GM23338 (cell line): ENCODE measurements at regions not wholly inside any gene's neighbourhood (a gene's known extent, or its start where the extent isn't known, plus 50 kb on each side); places are given as distances from the start of the nearest gene placed in this dataset.

Experiments
- ATAC-seq: fragments of 200-7000 bp; cut with Tn5 transposase; 3 replicates; pipeline ENCODE4 v1.9.1; 2020
- DNase-seq: peaks from one replicate; pipeline ENCODE4 v3.0.0-alpha.2; 2015; ENCODE audit warnings: low spot score
- H2AFZ ChIP-seq: fragments of 200-600 bp; sonication (generic); 2 replicates; pipeline ENCODE4 v1.8.0; 2016; ENCODE audit warnings: antibody characterized with exemption, mild to moderate bottlenecking, moderate library complexity
- H3F3A ChIP-seq: fragments of 200-600 bp; sonication (generic); replicated peaks from 2 replicates; pipeline ENCODE4 v1.8.0; 2017; ENCODE audit warnings: antibody characterized with exemption, mixed run types, low read depth
- H3K27ac ChIP-seq: fragments of 200-600 bp; sonication (generic); 2 replicates; pipeline ENCODE4 v1.6.1; 2016; ENCODE audit warnings: low read depth
- H3K27me3 ChIP-seq: fragments of 200-600 bp; sonication (generic); 2 replicates; pipeline ENCODE4 v1.8.0; 2016; ENCODE audit warnings: mild to moderate bottlenecking, mixed run types, moderate library complexity; ENCODE audit not compliant: insufficient read depth
- H3K36me3 ChIP-seq: fragments of 200-600 bp; sonication (generic); 2 replicates; pipeline ENCODE4 v1.8.0; 2016; ENCODE audit warnings: mild to moderate bottlenecking; ENCODE audit not compliant: insufficient read depth
- H3K4me1 ChIP-seq: fragments of 200-600 bp; sonication (generic); 2 replicates; pipeline ENCODE4 v1.8.0; 2016; ENCODE audit warnings: mild to moderate bottlenecking, moderate library complexity; ENCODE audit not compliant: insufficient read depth
- H3K4me2 ChIP-seq: fragments of 200-600 bp; sonication (generic); 2 replicates; pipeline ENCODE4 v1.7.1; 2017; ENCODE audit warnings: mixed run types
- H3K4me3 ChIP-seq: fragments of 200-600 bp; sonication (generic); 2 replicates; pipeline ENCODE4 v1.6.1; 2016; ENCODE audit warnings: mixed run types
- H3K79me2 ChIP-seq: fragments of 200-600 bp; sonication (generic); replicated peaks from 2 replicates; pipeline ENCODE4 v1.8.0; 2017; ENCODE audit warnings: mild to moderate bottlenecking; ENCODE audit not compliant: insufficient read depth
- H3K9me2 ChIP-seq: fragments of 200-600 bp; sonication (generic); 2 replicates; pipeline ENCODE4 v1.8.0; 2017; ENCODE audit not compliant: insufficient read depth
- H4K20me1 ChIP-seq: fragments of 200-600 bp; sonication (generic); replicated peaks from 2 replicates; pipeline ENCODE4 v1.8.0; 2017; ENCODE audit warnings: mild to moderate bottlenecking; ENCODE audit not compliant: insufficient read depth
- H3K27ac Mint-ChIP-seq: 2 replicates; pipeline ENCODE4 v1.8.0; 2020; ENCODE audit warnings: inconsistent platforms, mild to moderate bottlenecking, moderate library complexity, mixed read lengths
- H3K27me3 Mint-ChIP-seq: 3 replicates; pipeline ENCODE4 v1.8.0; 2022; ENCODE audit warnings: low read depth, mild to moderate bottlenecking, moderate library complexity, mixed read lengths, inconsistent platforms; ENCODE audit not compliant: insufficient read depth, poor library complexity
- H3K36me3 Mint-ChIP-seq: 3 replicates; pipeline ENCODE4 v1.8.0; 2021; ENCODE audit warnings: low read depth, mild to moderate bottlenecking, inconsistent platforms, moderate library complexity, mixed read lengths
- H3K4me1 Mint-ChIP-seq: 3 replicates; pipeline ENCODE4 v1.8.0; 2020; ENCODE audit warnings: mild to moderate bottlenecking, inconsistent platforms, mixed read lengths
- H3K4me3 Mint-ChIP-seq: 3 replicates; pipeline ENCODE4 v1.8.0; 2021; ENCODE audit warnings: moderate library complexity, mild to moderate bottlenecking, inconsistent platforms, mixed read lengths
- H3K9me3 Mint-ChIP-seq: 3 replicates; pipeline ENCODE4 v1.8.0; 2020; ENCODE audit warnings: moderate library complexity, mild to moderate bottlenecking, inconsistent platforms, mixed read lengths
- EZH2 ChIP-seq: fragments of 200-600 bp; sonication (generic); IDR thresholded peaks from one replicate; pipeline ENCODE4 v1.8.0; 2017; ENCODE audit warnings: antibody characterized with exemption, mild to moderate bottlenecking, low read depth; ENCODE audit not compliant: unreplicated experiment
- POLR2AphosphoS5 ChIP-seq: IDR thresholded peaks from 2 replicates; pipeline ENCODE4 v1.6.1; 2016; ENCODE audit warnings: antibody characterized with exemption, low read depth
- STAT1 ChIP-seq: IDR thresholded peaks from one replicate; pipeline ENCODE4 v1.6.1; 2016; ENCODE audit warnings: antibody characterized with exemption; ENCODE audit not compliant: unreplicated experiment
- ZNF331 ChIP-seq: fragments of 250-450 bp; sonication (Bioruptor Pico); IDR thresholded peaks from 2 replicates; pipeline ENCODE4 v1.5.0; 2020; ENCODE audit warnings: low read depth, mild to moderate bottlenecking, moderate library complexity
- TF ChIP-seq, protein P1 (sequence below): fragments of 250-450 bp; sonication (Bioruptor Pico); IDR thresholded peaks from 2 replicates; pipeline ENCODE4 v1.5.0; 2020; ENCODE audit warnings: mild to moderate bottlenecking, moderate library complexity
- TF ChIP-seq, protein P2 (sequence below), 2 experiments: fragments of 200-600 bp in 1 of 2; sonication (generic) in 1 of 2; conservative IDR thresholded peaks; 2 replicates each; pipeline versions ENCODE4 v1.5.1 to v1.6.1; 2016 to 2017; ENCODE audit warnings: antibody characterized with exemption in 2 of 2, low read depth in 2 of 2, mild to moderate bottlenecking in 2 of 2, moderate library complexity in 1 of 2

DNA sequence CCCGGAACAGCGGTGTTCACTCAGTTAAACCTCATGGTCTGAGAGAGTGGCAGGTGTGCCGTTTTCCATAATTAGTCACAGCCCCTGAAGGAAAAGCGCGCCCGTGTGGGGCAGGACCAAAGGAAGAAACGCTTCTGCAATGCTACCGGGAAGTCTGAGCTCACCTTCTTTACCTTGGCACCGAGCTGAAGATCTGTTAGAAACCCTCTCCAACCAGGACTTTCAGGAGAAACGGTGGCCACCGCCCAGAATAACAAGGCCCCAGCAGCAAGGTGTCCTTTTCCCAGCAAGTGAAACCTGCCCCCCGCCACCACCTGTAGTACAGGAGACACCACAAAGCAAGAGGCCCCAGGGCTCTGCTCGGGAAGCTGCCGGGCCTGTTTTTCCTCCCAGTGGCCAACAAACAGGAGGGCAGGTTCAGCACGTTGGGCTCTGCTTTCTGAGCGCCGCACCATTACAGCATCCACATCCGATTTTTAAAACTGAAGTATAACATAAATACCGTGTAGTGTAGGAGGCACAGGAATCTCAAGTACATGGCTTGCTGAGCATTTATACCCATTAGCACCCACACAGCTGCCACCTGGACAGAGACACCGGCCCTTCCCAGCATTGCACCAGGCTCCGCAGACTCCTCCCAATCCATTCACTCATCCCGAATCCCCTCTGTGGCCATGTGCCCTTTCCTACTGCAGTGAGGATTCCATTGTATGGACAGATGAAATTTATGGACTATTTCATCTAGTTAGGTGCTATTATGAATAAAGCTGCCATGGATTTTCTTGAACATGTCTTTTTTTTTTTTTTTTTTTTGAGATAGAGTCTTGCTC is 121.8 kb upstream of the RIOK3 start (continued):
- TF ChIP-seq, protein P1, sequence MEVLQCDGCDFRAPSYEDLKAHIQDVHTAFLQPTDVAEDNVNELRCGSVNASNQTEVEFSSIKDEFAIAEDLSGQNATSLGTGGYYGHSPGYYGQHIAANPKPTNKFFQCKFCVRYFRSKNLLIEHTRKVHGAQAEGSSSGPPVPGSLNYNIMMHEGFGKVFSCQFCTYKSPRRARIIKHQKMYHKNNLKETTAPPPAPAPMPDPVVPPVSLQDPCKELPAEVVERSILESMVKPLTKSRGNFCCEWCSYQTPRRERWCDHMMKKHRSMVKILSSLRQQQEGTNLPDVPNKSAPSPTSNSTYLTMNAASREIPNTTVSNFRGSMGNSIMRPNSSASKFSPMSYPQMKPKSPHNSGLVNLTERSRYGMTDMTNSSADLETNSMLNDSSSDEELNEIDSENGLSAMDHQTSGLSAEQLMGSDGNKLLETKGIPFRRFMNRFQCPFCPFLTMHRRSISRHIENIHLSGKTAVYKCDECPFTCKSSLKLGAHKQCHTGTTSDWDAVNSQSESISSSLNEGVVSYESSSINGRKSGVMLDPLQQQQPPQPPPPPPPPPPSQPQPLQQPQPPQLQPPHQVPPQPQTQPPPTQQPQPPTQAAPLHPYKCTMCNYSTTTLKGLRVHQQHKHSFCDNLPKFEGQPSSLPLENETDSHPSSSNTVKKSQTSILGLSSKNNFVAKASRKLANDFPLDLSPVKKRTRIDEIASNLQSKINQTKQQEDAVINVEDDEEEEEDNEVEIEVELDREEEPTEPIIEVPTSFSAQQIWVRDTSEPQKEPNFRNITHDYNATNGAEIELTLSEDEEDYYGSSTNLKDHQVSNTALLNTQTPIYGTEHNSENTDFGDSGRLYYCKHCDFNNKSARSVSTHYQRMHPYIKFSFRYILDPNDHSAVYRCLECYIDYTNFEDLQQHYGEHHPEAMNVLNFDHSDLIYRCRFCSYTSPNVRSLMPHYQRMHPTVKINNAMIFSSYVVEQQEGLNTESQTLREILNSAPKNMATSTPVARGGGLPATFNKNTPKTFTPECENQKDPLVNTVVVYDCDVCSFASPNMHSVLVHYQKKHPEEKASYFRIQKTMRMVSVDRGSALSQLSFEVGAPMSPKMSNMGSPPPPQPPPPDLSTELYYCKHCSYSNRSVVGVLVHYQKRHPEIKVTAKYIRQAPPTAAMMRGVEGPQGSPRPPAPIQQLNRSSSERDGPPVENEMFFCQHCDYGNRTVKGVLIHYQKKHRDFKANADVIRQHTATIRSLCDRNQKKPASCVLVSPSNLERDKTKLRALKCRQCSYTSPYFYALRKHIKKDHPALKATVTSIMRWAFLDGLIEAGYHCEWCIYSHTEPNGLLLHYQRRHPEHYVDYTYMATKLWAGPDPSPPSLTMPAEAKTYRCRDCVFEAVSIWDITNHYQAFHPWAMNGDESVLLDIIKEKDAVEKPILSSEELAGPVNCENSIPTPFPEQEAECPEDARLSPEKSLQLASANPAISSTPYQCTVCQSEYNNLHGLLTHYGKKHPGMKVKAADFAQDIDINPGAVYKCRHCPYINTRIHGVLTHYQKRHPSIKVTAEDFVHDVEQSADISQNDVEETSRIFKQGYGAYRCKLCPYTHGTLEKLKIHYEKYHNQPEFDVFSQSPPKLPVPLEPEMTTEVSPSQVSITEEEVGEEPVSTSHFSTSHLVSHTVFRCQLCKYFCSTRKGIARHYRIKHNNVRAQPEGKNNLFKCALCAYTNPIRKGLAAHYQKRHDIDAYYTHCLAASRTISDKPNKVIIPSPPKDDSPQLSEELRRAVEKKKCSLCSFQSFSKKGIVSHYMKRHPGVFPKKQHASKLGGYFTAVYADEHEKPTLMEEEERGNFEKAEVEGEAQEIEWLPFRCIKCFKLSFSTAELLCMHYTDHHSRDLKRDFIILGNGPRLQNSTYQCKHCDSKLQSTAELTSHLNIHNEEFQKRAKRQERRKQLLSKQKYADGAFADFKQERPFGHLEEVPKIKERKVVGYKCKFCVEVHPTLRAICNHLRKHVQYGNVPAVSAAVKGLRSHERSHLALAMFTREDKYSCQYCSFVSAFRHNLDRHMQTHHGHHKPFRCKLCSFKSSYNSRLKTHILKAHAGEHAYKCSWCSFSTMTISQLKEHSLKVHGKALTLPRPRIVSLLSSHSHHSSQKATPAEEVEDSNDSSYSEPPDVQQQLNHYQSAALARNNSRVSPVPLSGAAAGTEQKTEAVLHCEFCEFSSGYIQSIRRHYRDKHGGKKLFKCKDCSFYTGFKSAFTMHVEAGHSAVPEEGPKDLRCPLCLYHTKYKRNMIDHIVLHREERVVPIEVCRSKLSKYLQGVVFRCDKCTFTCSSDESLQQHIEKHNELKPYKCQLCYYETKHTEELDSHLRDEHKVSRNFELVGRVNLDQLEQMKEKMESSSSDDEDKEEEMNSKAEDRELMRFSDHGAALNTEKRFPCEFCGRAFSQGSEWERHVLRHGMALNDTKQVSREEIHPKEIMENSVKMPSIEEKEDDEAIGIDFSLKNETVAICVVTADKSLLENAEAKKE (CRISPR knock-in tag): no peak
- TF ChIP-seq, protein P2, sequence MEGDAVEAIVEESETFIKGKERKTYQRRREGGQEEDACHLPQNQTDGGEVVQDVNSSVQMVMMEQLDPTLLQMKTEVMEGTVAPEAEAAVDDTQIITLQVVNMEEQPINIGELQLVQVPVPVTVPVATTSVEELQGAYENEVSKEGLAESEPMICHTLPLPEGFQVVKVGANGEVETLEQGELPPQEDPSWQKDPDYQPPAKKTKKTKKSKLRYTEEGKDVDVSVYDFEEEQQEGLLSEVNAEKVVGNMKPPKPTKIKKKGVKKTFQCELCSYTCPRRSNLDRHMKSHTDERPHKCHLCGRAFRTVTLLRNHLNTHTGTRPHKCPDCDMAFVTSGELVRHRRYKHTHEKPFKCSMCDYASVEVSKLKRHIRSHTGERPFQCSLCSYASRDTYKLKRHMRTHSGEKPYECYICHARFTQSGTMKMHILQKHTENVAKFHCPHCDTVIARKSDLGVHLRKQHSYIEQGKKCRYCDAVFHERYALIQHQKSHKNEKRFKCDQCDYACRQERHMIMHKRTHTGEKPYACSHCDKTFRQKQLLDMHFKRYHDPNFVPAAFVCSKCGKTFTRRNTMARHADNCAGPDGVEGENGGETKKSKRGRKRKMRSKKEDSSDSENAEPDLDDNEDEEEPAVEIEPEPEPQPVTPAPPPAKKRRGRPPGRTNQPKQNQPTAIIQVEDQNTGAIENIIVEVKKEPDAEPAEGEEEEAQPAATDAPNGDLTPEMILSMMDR (conservative IDR thresholded peaks at IDR 0.05; ENCODE audit: low read depth in 2 of 2): no peak

DNA sequence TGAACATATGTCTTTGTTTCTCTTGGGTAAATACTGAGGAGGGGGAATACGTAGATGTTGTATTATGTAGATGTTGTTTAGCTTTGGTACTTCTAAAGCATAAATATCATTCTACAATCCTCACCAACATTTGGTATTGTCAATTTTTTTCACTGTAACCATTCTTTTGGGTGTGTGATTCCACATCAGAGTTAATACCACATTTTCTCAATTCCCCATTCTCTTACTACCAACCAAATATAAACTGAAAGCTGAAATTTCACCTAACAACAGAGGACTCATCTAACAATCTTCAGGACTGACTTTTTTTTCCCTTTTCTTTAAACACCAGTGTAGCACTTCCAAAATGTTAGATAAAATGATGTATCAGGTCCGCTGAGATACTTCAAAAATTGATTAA is 120.7 kb upstream of the RIOK3 start:
- Histone ChIP-seq H3K4me3 (no peak overlapping the region), H3K4me2 (no peak overlapping the region), H3K79me2 (no peaks in the 10 kb centered on the region), H4K20me1 (no peaks in the 10 kb centered on the region), H2AFZ (no peak overlapping the region), H3F3A (0 out of 2 replicates have a peak, but pooled peaks cover 5% of the 10 kb centered on the region), H3K27ac (no peak overlapping the region), H3K36me3 (no peaks in the 10 kb centered on the region), H3K9me2 (peaks cover under 1% of the 10 kb centered on the region; the same call in 1 of the 2 replicates), H3K4me1 (peaks cover 5% of the 10 kb centered on the region; the same call in 1 of the 2 replicates), H3K27me3 (no peaks in the 10 kb centered on the region)
- Mint-ChIP-seq H3K9me3 (peaks cover 4% of the 10 kb centered on the region; the same call in 1 of the 3 replicates), H3K4me3 (no peak overlapping the region), H3K27me3 (peaks cover 6% of the 10 kb centered on the region), H3K36me3 (peaks cover 12% of the 10 kb centered on the region; the same call in 2 of the 3 replicates), H3K4me1 (peaks cover 22% of the 10 kb centered on the region), H3K27ac (no peak overlapping the region)
- DNase-seq: no peak
- no peak for ATAC-seq
- TF ChIP-seq, protein P1 (CRISPR knock-in tag): no peak
- TF ChIP-seq POLR2AphosphoS5 (no peak), EZH2 (no peak), ZNF331 (no peak), STAT1 (no peak)
